Astrocyte of the cerebellum (primary cell): ENCODE measurements at regions not wholly inside any gene's neighbourhood (a gene's known extent, or its start where the extent isn't known, plus 50 kb on each side); places are given as distances from the start of the nearest gene placed in this dataset.

Experiments used
- DNase-seq: peaks from one replicate; pipeline ENCODE4 v3.0.0-alpha.2; 2011; ENCODE audit warnings: low read depth
- H3K4me3 ChIP-seq: 2 replicates; pipeline ENCODE4 v1.5.1; 2011; ENCODE audit warnings: mild to moderate bottlenecking, low read depth, low read length, moderate library complexity
- in situ Hi-C: cut with HindIII; loops from 2 replicates; pipeline ENCODE4 v1.10.0; 2017; ENCODE audit warnings: low sequenced_read_pairs
- TF ChIP-seq, protein P1 (sequence below): IDR thresholded peaks from 2 replicates; pipeline ENCODE4 v1.5.1; 2012; ENCODE audit warnings: low read length, low read depth, moderate library complexity, mild to moderate bottlenecking; ENCODE audit errors: missing control alignments

DNA sequence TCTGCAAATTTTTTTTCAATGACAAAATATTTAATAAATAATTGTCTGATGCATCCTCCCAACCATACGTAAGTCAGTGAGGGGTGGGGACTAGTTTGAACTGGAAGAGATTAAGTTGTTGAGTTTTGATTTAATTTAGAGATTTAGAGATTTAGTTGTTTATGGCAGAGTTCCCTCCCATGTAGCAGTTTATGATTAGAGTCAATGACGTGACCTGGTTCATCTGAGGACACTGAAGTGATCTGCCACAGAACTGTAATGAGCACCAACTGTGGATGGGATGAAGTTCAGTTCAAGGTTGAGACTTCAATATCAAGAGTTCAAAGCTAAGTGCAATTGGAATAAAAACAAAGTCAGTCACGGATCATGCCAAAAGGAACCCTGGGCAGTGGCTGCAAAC lies 609.3 kb downstream of the NOVA1 start:
- DNase-seq: no peak
- TF ChIP-seq, protein P1, sequence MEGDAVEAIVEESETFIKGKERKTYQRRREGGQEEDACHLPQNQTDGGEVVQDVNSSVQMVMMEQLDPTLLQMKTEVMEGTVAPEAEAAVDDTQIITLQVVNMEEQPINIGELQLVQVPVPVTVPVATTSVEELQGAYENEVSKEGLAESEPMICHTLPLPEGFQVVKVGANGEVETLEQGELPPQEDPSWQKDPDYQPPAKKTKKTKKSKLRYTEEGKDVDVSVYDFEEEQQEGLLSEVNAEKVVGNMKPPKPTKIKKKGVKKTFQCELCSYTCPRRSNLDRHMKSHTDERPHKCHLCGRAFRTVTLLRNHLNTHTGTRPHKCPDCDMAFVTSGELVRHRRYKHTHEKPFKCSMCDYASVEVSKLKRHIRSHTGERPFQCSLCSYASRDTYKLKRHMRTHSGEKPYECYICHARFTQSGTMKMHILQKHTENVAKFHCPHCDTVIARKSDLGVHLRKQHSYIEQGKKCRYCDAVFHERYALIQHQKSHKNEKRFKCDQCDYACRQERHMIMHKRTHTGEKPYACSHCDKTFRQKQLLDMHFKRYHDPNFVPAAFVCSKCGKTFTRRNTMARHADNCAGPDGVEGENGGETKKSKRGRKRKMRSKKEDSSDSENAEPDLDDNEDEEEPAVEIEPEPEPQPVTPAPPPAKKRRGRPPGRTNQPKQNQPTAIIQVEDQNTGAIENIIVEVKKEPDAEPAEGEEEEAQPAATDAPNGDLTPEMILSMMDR: no peak

DNA sequence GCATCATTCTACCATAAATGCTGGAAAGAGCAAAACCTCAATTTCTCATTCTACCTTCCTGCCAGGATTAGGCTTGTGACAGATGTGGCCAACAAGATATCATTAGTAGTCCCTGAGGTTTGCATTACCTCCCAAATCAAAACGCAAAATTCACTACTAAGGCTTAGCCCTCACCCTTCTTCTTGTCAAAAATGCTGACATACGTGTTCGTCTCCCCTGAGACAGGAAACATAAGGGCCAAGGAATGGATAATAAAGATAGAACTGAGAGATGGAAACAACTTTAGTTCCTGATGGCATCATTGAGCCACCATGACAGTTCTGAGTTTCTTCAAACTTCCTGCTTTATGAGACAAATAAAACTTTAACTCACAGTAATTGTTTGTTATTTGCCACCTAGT lies 642.1 kb downstream of the NOVA1 start:
- no peak overlapping the region for H3K4me3 ChIP-seq
- DNase-seq: no peak
- in situ Hi-C loops: no loop called here
- TF ChIP-seq, protein P1: no peak

More for the DNA sequence above, 609.3 kb downstream of the NOVA1 start:
- no peak overlapping the region for H3K4me3 ChIP-seq
- in situ Hi-C loops: no loop called here

DNA sequence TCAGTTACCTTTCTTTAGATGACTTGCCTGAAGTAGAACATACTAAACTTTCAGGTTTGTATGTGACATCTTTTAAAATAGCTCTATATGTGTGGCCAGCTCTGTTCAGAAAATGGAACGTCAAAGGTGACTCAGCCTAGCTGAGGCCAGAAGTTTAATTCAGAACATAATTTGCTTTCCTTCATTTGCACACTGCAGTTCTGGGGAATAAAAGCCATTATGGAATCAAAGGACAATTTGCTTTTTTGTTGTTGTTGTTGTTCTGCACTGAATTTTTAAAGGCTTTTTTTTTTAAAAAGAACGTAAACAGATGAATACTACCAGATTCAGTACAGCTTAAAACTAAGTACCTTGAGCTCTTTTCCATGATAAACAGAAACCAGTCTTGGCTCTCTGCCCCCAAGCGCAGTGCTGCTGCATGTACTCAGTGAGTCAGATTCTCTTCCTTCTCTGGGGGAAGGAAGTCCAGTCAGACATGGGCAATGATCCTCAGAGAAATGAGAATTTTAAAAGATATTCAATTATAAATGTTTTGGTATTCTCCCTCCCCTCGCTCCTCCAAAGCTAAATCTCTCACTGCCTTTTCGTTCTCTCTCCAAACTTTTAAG lies 644.2 kb downstream of the NOVA1 start:
- in situ Hi-C loops: no loop called here
- no peak overlapping the region for H3K4me3 ChIP-seq
- TF ChIP-seq, protein P1: no peak
- DNase-seq: peak; percentile 63

DNA sequence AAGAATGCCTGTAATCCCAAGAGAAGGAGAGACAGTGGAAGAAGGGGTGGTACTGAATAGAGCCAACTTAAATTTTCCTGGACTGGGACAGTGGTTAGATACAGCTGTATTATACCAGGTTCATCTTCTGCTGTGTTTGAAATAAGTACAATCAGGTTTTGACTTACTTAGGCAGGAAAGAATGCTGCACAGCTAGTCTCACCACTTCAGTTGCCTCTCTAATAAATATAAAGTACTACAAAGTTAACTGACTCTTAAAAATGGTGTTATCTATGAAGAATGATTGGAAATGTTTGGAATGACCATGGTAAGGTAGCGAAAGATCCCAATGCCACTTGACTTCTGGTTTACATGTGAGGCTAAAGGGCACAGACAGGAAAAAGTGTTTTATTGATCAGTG lies 652.1 kb downstream of the NOVA1 start:
- no peak for DNase-seq
- TF ChIP-seq, protein P1: no peak
- in situ Hi-C loops: no loop called here
- no peak overlapping the region for H3K4me3 ChIP-seq

DNA sequence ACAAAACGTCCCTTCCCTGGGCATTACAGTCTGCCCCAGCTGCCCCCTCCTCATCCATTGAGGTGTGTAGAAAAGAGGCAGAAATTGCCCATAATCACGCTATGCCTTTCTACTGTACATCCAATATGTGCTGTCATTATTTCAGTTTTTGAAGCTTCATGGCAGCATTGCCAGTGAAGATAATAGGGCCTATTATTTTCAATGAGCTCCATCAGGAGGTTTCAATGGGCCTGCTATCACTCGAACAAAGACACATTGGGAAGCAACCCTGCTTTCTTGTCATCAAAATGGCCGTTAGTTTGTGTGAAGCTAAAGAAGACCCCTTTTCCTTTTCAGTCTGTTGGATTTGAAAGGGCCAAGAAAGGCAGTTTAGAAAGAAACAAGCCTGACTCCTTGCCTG lies 653.8 kb downstream of the NOVA1 start:
- TF ChIP-seq, protein P1: no peak
- in situ Hi-C loops: no loop called here
- DNase-seq: no peak
- H3K4me3 ChIP-seq: no peak overlapping the region

DNA sequence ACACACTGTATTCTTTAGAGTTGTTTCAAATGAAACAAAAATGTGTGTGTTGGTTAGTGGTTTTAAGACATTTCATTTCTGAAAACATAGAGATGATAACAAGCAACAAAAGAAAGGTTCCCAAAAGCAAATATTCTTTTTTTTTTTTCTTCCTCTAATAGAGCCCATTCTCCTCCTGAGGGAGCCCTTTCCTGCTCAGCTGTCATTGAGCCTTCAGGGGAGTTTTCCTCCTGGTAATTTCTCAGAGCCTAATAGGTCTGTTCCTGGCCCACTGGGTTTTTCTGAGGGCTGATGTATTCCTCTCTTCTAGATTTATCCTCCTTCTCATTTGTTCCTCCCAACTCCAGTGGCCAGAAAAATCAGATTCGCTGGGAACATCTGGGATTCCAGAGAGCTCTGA lies 654.5 kb downstream of the NOVA1 start:
- TF ChIP-seq, protein P1: no peak
- H3K4me3 ChIP-seq: no peak overlapping the region
- in situ Hi-C loops: no loop called here
- no peak for DNase-seq

DNA sequence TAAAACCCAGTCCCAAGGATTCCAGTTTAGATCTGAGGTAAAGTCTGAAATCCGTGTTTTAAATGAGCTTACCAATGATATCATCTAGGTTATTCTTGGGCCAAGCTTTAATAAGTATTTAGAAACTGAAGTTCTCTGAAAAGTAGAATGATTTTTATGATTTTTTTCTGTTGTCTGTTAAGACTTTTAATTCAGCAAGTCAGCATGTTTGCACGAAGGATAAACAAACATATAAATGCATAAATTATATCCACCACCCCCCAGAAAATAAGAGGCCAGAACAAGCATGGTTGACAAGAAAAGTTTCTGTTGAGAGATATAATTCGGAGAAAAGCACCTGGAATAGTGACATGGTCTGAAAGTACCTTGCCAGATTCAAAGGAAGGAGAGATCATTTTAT lies 655.7 kb downstream of the NOVA1 start:
- TF ChIP-seq, protein P1: no peak
- H3K4me3 ChIP-seq: no peak overlapping the region
- in situ Hi-C loops: no loop called here
- DNase-seq: no peak
